ENCODE measurements at regions not wholly inside any gene's neighbourhood (a gene's known extent, or its start where the extent isn't known, plus 50 kb on each side); places are given as distances from the start of the nearest gene placed in this dataset.

DNA sequence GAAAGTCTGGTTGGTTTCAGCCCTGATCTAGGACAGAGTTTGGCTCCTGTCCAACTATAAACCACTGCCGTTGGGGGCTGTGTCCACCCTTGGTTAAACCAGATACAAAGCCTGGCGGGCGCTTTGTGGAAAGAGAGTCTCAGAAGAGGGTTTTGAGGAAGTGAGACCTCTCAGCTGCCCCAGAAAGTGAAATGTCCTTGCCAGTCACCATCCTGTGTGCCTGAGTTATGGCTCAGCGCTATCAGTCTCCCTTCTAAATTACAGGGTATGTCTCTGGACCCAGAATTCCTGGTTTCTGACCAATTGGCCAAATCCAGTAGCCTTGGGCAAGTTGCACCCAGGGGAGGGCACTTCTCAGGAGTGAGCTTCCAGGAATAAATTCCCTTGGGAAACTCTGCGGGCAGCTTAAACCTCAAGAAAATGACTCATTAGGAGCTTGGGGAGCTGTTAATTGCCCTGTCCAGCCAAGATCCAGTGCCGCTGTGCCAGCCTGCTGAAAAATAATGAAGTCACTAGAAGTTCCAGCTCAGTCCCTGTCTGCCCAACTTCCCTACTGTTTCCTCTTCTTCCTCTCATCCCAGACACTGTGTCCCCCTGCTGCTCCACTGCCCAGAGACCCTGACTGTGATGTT is 66.7 kb upstream of the PDZD8 start:
- Histone ChIP-seq H3K27ac (peak overlapping the region; percentile 37 to 59; a peak in 5 of 6 replicates), H3K9me3 (peaks cover 8% of the 10 kb centered on the region; the same call in 1 of the 3 replicates), H3K4me3 (no peak overlapping the region), H3K4me1 (peaks cover 27% of the 10 kb centered on the region), H3K4me2 (peak overlapping the region; percentile 53)
- peak; percentile 53; the same call in 1 of the 2 replicates for TF ChIP-seq JUNB (IDR thresholded peaks at IDR 0.05)
- TF ChIP-seq TFCP2L1 (CRISPR knock-in tag; IDR thresholded peaks at IDR 0.05): no peak
- no peak for TF ChIP-seq POLR2AphosphoS2 (conservative IDR thresholded peaks at IDR 0.05; ENCODE audit: low read length)
- TF ChIP-seq KDM1A (IDR thresholded peaks at IDR 0.05; ENCODE audit: low read depth): no peak
- TF ChIP-seq FOXS1 (CRISPR knock-in tag; IDR thresholded peaks at IDR 0.05): no peak
- no peak for TF ChIP-seq FOSL2 (IDR thresholded peaks at IDR 0.05)
- peak; percentile 26; the same call in 1 of the 2 replicates for TF ChIP-seq FOSL2 (CRISPR knock-in tag; IDR thresholded peaks at IDR 0.05)
- TF ChIP-seq SREBF2 (IDR thresholded peaks at IDR 0.05): no peak
- no peak for TF ChIP-seq CHD2 (IDR thresholded peaks at IDR 0.05; ENCODE audit: low read length, partially characterized antibody)
- TF ChIP-seq EP300 (IDR thresholded peaks at IDR 0.05): no peak
- CTCF ChIA-PET: interaction anchor here (0.8 to 3.6 kb wide), 33 partner anchors 8 to 807 kb away, joined by 3 to 59 read pairs (median 4); no protein-coding TSS in a partner anchor
- FAIRE-seq (no peak), DNase-seq (ENCODE audit: low read depth in 1 of 2, low spot score in 1 of 2) (peak; percentile 21 to 45), ATAC-seq (peak; percentile 48 to 58; a peak in 5 of 6 replicates)
- WGBS (ENCODE audit: missing lambda C conversion rate): 40% methylated on average over 6 of the region's 6 CpGs
- POLR2A ChIA-PET: interaction anchor here (0.7 to 1.4 kb wide), 2 partner anchors 68 to 224 kb away, joined by 3 to 7 read pairs; no protein-coding TSS in a partner anchor

DNA sequence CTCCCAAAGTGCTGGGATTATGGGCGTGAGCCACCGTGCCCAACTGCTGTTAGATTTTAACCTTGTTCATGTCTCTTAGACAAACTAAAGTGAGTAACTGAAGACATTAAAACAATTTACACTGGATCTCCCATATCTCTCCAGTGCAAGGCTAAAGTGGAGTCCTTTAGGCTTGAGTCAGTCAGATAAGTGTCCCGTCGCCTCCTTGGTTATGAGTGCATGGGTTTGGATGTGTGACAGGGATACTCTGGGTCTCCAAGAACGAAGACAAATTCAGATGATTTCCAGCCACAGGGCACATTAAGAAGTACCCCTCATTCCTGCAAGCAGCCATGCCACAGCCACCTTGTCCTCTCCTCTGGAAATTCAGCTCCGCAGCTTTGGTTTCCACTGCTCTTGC is 66.1 kb upstream of the PDZD8 start:
- Histone ChIP-seq H3K4me3 (no peak overlapping the region), H3K9me3 (peaks cover 4% of the 10 kb centered on the region; the same call in 1 of the 3 replicates), H3K27ac (peak overlapping the region; percentile 31 to 59; a peak in 5 of 6 replicates), H3K4me2 (peak overlapping the region; percentile 53), H3K4me1 (peaks cover 27% of the 10 kb centered on the region)
- CTCF ChIA-PET: interaction anchor here (1.3 to 3.6 kb wide), 10 partner anchors 11 to 225 kb away, joined by 4 to 59 read pairs (median 13); no protein-coding TSS in a partner anchor
- no peak for FAIRE-seq
- POLR2A ChIA-PET: interaction anchor here (1.4 kb wide), 1 partner anchor 67 kb away, joined by 7 read pairs; no protein-coding TSS in a partner anchor
- TF ChIP-seq EHF (CRISPR knock-in tag; IDR thresholded peaks at IDR 0.05) (no peak), ZC3H11A (IDR thresholded peaks at IDR 0.05) (no peak), FOSL2 (IDR thresholded peaks at IDR 0.05) (no peak), FOSL2 (CRISPR knock-in tag; IDR thresholded peaks at IDR 0.05) (no peak), HOXB13 (CRISPR knock-in tag; IDR thresholded peaks at IDR 0.05; ENCODE audit: low read depth) (no peak), MYC (IDR thresholded peaks at IDR 0.05; ENCODE audit: borderline replicate concordance, low read length) (no peak), RNF2 (IDR thresholded peaks at IDR 0.05; ENCODE audit: borderline replicate concordance, low read depth) (no peak), BHLHE40 (IDR thresholded peaks at IDR 0.05; ENCODE audit: low read depth, low read length) (no peak), KDM5A (IDR thresholded peaks at IDR 0.05) (no peak)
- TF ChIP-seq, protein P1, sequence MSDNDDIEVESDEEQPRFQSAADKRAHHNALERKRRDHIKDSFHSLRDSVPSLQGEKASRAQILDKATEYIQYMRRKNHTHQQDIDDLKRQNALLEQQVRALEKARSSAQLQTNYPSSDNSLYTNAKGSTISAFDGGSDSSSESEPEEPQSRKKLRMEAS (IDR thresholded peaks at IDR 0.05): no peak
- WGBS (ENCODE audit: missing lambda C conversion rate): 71% methylated on average over 6 of the region's 6 CpGs
- ATAC-seq: no peak
- DNase-seq (ENCODE audit: low read depth in 1 of 2, low spot score in 1 of 2): no peak

DNA sequence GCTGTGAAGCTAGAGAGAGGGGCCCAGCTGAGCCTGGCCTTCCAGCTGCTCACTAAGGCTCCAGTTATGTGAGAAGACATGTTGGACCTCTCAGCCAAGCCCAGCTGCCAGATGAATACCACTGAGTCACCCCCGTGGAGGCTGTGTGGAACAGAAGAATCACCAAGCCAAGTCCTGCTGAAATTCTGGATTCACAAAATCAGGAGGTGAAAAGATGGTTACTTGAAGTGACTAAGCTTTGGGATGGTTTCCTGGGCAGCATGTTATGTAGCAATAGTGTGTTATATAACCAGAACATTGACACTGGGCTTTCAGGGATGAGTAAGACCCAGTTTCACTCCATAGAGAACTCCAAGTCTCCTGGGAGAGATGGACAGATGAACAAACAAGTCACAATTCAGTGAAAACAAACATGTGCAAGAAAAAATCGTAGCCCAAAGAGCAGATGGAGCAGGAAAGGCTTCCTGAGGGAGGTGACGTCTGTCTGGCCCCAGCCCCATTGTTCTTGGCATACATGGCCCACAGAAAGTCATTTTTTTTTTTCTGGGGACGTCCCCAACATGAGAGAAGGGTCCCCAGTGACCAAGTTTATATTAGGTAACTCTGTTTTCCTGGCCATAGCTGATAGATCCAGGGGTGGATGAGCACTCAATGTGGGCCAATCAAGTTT is 64.1 kb upstream of the PDZD8 start:
- POLR2A ChIA-PET: interaction anchor here (0.5 kb wide), 1 partner anchor 173 kb away, joined by 3 read pairs; no protein-coding TSS in a partner anchor
- WGBS (ENCODE audit: missing lambda C conversion rate): 13% methylated on average over 3 of the region's 4 CpGs
- CTCF ChIA-PET: interaction anchor here (1.2 to 2.3 kb wide), 4 partner anchors 10 to 1020 kb away, joined by 3 to 12 read pairs (median 4); no protein-coding TSS in a partner anchor
- no peaks in the 10 kb centered on the region for H3K9me3 ChIP-seq
- peak overlapping the region; percentile 28 for H3K4me2 ChIP-seq
- H3K4me3 ChIP-seq: no peak overlapping the region
- no peak for FAIRE-seq
- peak in 1 of 2 experiments; percentile 44 for DNase-seq (ENCODE audit: low read depth in 1 of 2, low spot score in 1 of 2)
- ATAC-seq: peak in 1 of 2 experiments; percentile 60; a peak in 1 of 6 replicates
- peaks cover 27% of the 10 kb centered on the region for H3K4me1 ChIP-seq
- peak overlapping the region; percentile 33 to 61; a peak in 3 of 6 replicates for H3K27ac ChIP-seq
- TF ChIP-seq, protein P2, sequence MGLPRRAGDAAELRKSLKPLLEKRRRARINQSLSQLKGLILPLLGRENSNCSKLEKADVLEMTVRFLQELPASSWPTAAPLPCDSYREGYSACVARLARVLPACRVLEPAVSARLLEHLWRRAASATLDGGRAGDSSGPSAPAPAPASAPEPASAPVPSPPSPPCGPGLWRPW (IDR thresholded peaks at IDR 0.05): peak; percentile 30; the same call in 1 of the 2 replicates
- TF ChIP-seq, protein P3, sequence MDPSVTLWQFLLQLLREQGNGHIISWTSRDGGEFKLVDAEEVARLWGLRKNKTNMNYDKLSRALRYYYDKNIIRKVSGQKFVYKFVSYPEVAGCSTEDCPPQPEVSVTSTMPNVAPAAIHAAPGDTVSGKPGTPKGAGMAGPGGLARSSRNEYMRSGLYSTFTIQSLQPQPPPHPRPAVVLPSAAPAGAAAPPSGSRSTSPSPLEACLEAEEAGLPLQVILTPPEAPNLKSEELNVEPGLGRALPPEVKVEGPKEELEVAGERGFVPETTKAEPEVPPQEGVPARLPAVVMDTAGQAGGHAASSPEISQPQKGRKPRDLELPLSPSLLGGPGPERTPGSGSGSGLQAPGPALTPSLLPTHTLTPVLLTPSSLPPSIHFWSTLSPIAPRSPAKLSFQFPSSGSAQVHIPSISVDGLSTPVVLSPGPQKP (IDR thresholded peaks at IDR 0.05; ENCODE audit: low read depth, low read length): no peak
- no peak for TF ChIP-seq POLR2A (IDR thresholded peaks at IDR 0.05; ENCODE audit: low read length)
- TF ChIP-seq, protein P4, sequence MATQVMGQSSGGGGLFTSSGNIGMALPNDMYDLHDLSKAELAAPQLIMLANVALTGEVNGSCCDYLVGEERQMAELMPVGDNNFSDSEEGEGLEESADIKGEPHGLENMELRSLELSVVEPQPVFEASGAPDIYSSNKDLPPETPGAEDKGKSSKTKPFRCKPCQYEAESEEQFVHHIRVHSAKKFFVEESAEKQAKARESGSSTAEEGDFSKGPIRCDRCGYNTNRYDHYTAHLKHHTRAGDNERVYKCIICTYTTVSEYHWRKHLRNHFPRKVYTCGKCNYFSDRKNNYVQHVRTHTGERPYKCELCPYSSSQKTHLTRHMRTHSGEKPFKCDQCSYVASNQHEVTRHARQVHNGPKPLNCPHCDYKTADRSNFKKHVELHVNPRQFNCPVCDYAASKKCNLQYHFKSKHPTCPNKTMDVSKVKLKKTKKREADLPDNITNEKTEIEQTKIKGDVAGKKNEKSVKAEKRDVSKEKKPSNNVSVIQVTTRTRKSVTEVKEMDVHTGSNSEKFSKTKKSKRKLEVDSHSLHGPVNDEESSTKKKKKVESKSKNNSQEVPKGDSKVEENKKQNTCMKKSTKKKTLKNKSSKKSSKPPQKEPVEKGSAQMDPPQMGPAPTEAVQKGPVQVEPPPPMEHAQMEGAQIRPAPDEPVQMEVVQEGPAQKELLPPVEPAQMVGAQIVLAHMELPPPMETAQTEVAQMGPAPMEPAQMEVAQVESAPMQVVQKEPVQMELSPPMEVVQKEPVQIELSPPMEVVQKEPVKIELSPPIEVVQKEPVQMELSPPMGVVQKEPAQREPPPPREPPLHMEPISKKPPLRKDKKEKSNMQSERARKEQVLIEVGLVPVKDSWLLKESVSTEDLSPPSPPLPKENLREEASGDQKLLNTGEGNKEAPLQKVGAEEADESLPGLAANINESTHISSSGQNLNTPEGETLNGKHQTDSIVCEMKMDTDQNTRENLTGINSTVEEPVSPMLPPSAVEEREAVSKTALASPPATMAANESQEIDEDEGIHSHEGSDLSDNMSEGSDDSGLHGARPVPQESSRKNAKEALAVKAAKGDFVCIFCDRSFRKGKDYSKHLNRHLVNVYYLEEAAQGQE (IDR thresholded peaks at IDR 0.05): no peak
- TF ChIP-seq JUNB (IDR thresholded peaks at IDR 0.05): peak; percentile 40; the same call in 1 of the 2 replicates
- peak; percentile 46 to 72; a peak in 2 of 4 replicates for TF ChIP-seq CEBPB (IDR thresholded peaks at IDR 0.05)
- no peak for TF ChIP-seq FOXS1 (CRISPR knock-in tag; IDR thresholded peaks at IDR 0.05)
- TF ChIP-seq ZNF302 (CRISPR knock-in tag; IDR thresholded peaks at IDR 0.05): no peak
- no peak for TF ChIP-seq CHD2 (IDR thresholded peaks at IDR 0.05; ENCODE audit: low read length, partially characterized antibody)

All from A549 (cell line).